OCI-LY7 (cell line): ENCODE measurements at regions not wholly inside any gene's neighbourhood (a gene's known extent, or its start where the extent isn't known, plus 50 kb on each side); places are given as distances from the start of the nearest gene placed in this dataset.

Experiments
- BruUV-seq: library from RNA; stranded (reverse); fragments of 400-500 nt; replicated peaks from 2 replicates; lab custom pipeline; 2021; lab: Mats Ljungman, UMichigan
- CTCF ChIA-PET: fragments of 300-600 bp; sonication (Branson Sonifier 250); formaldehyde crosslinking; loops from one replicate; lab custom pipeline; 2022; ENCODE audit warnings: antibody characterized with exemption; ENCODE audit not compliant: unreplicated experiment; lab: Charles Lee
- POLR2A ChIA-PET: fragments of 300-600 bp; sonication (Branson Sonifier 250); formaldehyde crosslinking; loops from one replicate; lab custom pipeline; 2022; ENCODE audit warnings: antibody characterized with exemption; lab: Charles Lee
- DNase-seq: peaks from one replicate; pipeline ENCODE4 v3.0.0-alpha.2; 2015; ENCODE audit warnings: low spot score
- H2AFZ ChIP-seq: fragments of 200-600 bp; sonication (generic), shearing (Covaris generic); 2 replicates; pipeline ENCODE4 v1.6.1; 2014; ENCODE audit warnings: mild to moderate bottlenecking, antibody characterized with exemption, low read length, moderate library complexity
- H3K27ac ChIP-seq: fragments of 200-600 bp; sonication (generic); 2 replicates; pipeline ENCODE4 v1.5.1; 2014; ENCODE audit warnings: mixed run types, low read depth, mild to moderate bottlenecking, moderate library complexity, low read length, inconsistent platforms; ENCODE audit not compliant: poor library complexity, severe bottlenecking
- H3K36me3 ChIP-seq: fragments of 200-600 bp; sonication (generic); 2 replicates; pipeline ENCODE4 v1.6.1; 2014; ENCODE audit warnings: mild to moderate bottlenecking, antibody characterized with exemption, low read length, moderate library complexity, mixed read lengths; ENCODE audit not compliant: insufficient read depth
- H3K4me1 ChIP-seq: fragments of 200-600 bp; sonication (generic); 2 replicates; pipeline ENCODE4 v1.5.1; 2014; ENCODE audit warnings: mild to moderate bottlenecking, low read length; ENCODE audit not compliant: insufficient read depth, poor library complexity, severe bottlenecking
- H3K4me2 ChIP-seq: fragments of 200-600 bp; sonication (generic); 2 replicates; pipeline ENCODE4 v1.6.1; 2014; ENCODE audit warnings: mild to moderate bottlenecking, low read length
- H3K4me3 ChIP-seq: fragments of 200-600 bp; sonication (generic); 2 replicates; pipeline ENCODE4 v1.5.1; 2014; ENCODE audit warnings: mild to moderate bottlenecking, low read depth, low read length; ENCODE audit not compliant: poor library complexity, severe bottlenecking
- H3K79me2 ChIP-seq: fragments of 200-600 bp; sonication (generic); 2 replicates; pipeline ENCODE4 v1.6.1; 2016; ENCODE audit warnings: low read depth, mild to moderate bottlenecking, low read length, moderate library complexity, mixed read lengths; ENCODE audit not compliant: insufficient read depth
- H3K9me2 ChIP-seq: fragments of 200-600 bp; sonication (generic); 2 replicates; pipeline ENCODE4 v1.6.1; 2016; ENCODE audit warnings: mild to moderate bottlenecking, low read length, mixed read lengths; ENCODE audit not compliant: insufficient read depth
- H3K9me3 ChIP-seq: fragments of 200-600 bp; sonication (generic); 2 replicates; pipeline ENCODE4 v1.6.1; 2014; ENCODE audit warnings: mild to moderate bottlenecking, mixed run types, low read length, mixed read lengths
- H4K20me1 ChIP-seq: fragments of 200-600 bp; sonication (generic); 2 replicates; pipeline ENCODE4 v1.6.1; 2014; ENCODE audit warnings: mild to moderate bottlenecking, antibody characterized with exemption, low read length, moderate library complexity, mixed read lengths; ENCODE audit not compliant: insufficient read depth
- CTCF ChIP-seq: fragments of 200-600 bp; sonication (generic); conservative IDR thresholded peaks from 2 replicates; pipeline ENCODE4 v1.5.1; 2014; ENCODE audit warnings: mild to moderate bottlenecking, antibody characterized with exemption, low read length, moderate library complexity, mixed read lengths
- EZH2phosphoT487 ChIP-seq: fragments of 200-600 bp; sonication (generic); IDR thresholded peaks from 2 replicates; pipeline ENCODE4 v1.6.1; 2018; ENCODE audit warnings: low read depth, borderline replicate concordance, mild to moderate bottlenecking, mixed run types, antibody characterized with exemption, low read length, moderate library complexity, mixed read lengths
- intact Hi-C: fragments of 100-400 bp; cut with micrococcal nuclease; formaldehyde crosslinking; loops from one replicate; pipeline ENCODE4 v1.10.0; 2022; ENCODE audit not compliant: unreplicated experiment

GRCh38 chr2:149828520-149829210, 241.1 kb upstream of the MMADHC start:
- ChIA-PET CTCF (no interaction called here), POLR2A (interaction anchor here (0.5 kb wide), 1 partner anchor 236 kb away, joined by 3 read pairs; no protein-coding TSS in a partner anchor)
- Histone ChIP-seq H4K20me1 (no peaks in the 10 kb centered on the region), H3K4me2 (no peak overlapping the region), H2AFZ (no peak overlapping the region), H3K36me3 (no peaks in the 10 kb centered on the region), H3K9me2 (no peaks in the 10 kb centered on the region), H3K27ac (no peak overlapping the region), H3K4me3 (no peak overlapping the region), H3K79me2 (no peaks in the 10 kb centered on the region), H3K9me3 (no peaks in the 10 kb centered on the region), H3K4me1 (no peaks in the 10 kb centered on the region)
- no peak for DNase-seq
- TF ChIP-seq CTCF: no peak
- TF ChIP-seq EZH2phosphoT487: no peak
- intact Hi-C loops: no loop called here
- BruUV-seq: no TSS peak

GRCh38 chr2:149827585-149828126, 240.1 kb upstream of the MMADHC start:
- BruUV-seq: no TSS peak
- H3K4me3 ChIP-seq: no peak overlapping the region
- CTCF ChIA-PET: no interaction called here
- no peak overlapping the region for H3K27ac ChIP-seq
- DNase-seq: no peak
- H3K4me2 ChIP-seq: no peak overlapping the region
- intact Hi-C loops: no loop called here
- H3K4me1 ChIP-seq: no peaks in the 10 kb centered on the region
- POLR2A ChIA-PET: no interaction called here
- H3K9me3 ChIP-seq: no peaks in the 10 kb centered on the region
- no peaks in the 10 kb centered on the region for H3K9me2 ChIP-seq
- H3K36me3 ChIP-seq: no peaks in the 10 kb centered on the region
- H3K79me2 ChIP-seq: no peaks in the 10 kb centered on the region
- H4K20me1 ChIP-seq: no peaks in the 10 kb centered on the region
- TF ChIP-seq CTCF: no peak
- TF ChIP-seq EZH2phosphoT487: no peak
- H2AFZ ChIP-seq: no peak overlapping the region
